Esophagus squamous epithelium (tissue), 5 donors: ENCODE measurements at regions not wholly inside any gene's neighbourhood (a gene's known extent, or its start where the extent isn't known, plus 50 kb on each side); places are given as distances from the start of the nearest gene placed in this dataset.

Experiments used
- DNase-seq: peaks from one replicate; lab custom pipeline; 2025; lab: John Stamatoyannopoulos, UW
- H3K27ac ChIP-seq, 4 donors: fragments of 200-600 bp; sonication (generic); one replicate each; pipeline ENCODE4 v1.5.1; 2016 to 2019; ENCODE audit warnings: mild to moderate bottlenecking in 1 of 4
- H3K27me3 ChIP-seq, 4 donors: fragments of 200-600 bp; sonication (generic); 1 replicate in 3 of 4; 2 replicates in 1 of 4; pipeline versions ENCODE4 v1.5.1 to v1.6.0; 2017 to 2021; ENCODE audit warnings: antibody characterized with exemption in 1 of 4
- H3K36me3 ChIP-seq, 3 donors: fragments of 200-600 bp; sonication (generic); one replicate each; pipeline ENCODE4 v1.5.1; 2016 to 2019
- H3K4me1 ChIP-seq, 3 donors: fragments of 200-600 bp; sonication (generic); one replicate each; pipeline ENCODE4 v1.5.1; 2017 to 2019
- H3K4me3 ChIP-seq, 4 donors: fragments of 200-600 bp; sonication (generic); 1 replicate in 3 of 4; 2 replicates in 1 of 4; pipeline ENCODE4 v1.5.1; 2016 to 2019; ENCODE audit warnings: mild to moderate bottlenecking in 2 of 4, moderate library complexity in 1 of 4
- H3K9me3 ChIP-seq, 3 donors: fragments of 200-600 bp; sonication (generic); one replicate each; pipeline ENCODE4 v1.5.1; 2016 to 2019
- CTCF ChIP-seq, 6 experiments: fragments of 450-650 bp in 4 of 6; fragments of 200-600 bp in 2 of 6; sonication (generic) in 2 of 6; IDR thresholded peaks; one replicate each; pipeline ENCODE4 v1.5.1; 2016 to 2019; ENCODE audit warnings: antibody characterized with exemption in 6 of 6, mild to moderate bottlenecking in 4 of 6, moderate library complexity in 4 of 6
- POLR2A ChIP-seq, 4 donors: fragments of 450-650 bp; IDR thresholded peaks; one replicate each; pipeline ENCODE4 v1.6.1; 2017; ENCODE audit warnings: antibody characterized with exemption in 4 of 4, mild to moderate bottlenecking in 4 of 4, moderate library complexity in 3 of 4
- WGBS, 2 donors: methylation state at CpG; one replicate each; pipeline ENCODE4 v1.1.5; 2018; 5-methylcytosine and 5-hydroxymethylcytosine counted together
- intact Hi-C: fragments of 100-400 bp; cut with DNase I; formaldehyde crosslinking; loops from one replicate; pipeline ENCODE4 v1.15.0; 2022
- donor health status: DM: yes; HTN: yes; CAD: no.

- TF ChIP-seq POLR2A (IDR thresholded peaks at IDR 0.05) (no peak), CTCF (IDR thresholded peaks at IDR 0.05) (no peak)
- 53 to 63% methylated on average over 4 to 8 of the region's 9 CpGs for whole genome bisulfite sequencing, 2 donors
- H3K4me1 ChIP-seq, result no peaks in the 10 kb centered on the region
- no peak overlapping the region for H3K4me3 ChIP-seq
- intact Hi-C loops, result no loop called here
- no peak for DNase-seq
- no peaks in the 10 kb centered on the region for H3K9me3 ChIP-seq
- H3K27ac ChIP-seq, result no peak overlapping the region
- H3K27me3 ChIP-seq, result peaks cover 0 to 53% (median 0%) of the 10 kb centered on the region in 4 donors
- H3K36me3 ChIP-seq, result no peaks in the 10 kb centered on the region
Observed at GRCh38 chr3:10625323-10625722, 119.9 kb upstream of the ATP2B2 start.

- Histone ChIP-seq H3K27ac (no peak overlapping the region), H3K36me3 (no peaks in the 10 kb centered on the region), H3K27me3 (peaks cover 0 to 38% (median 0%) of the 10 kb centered on the region in 4 donors), H3K4me3 (no peak overlapping the region), H3K4me1 (no peaks in the 10 kb centered on the region), H3K9me3 (no peaks in the 10 kb centered on the region)
- WGBS, 2 donors, result 55 to 72% methylated on average over 13 of the region's 13 CpGs
- no peak for TF ChIP-seq CTCF (IDR thresholded peaks at IDR 0.05)
- TF ChIP-seq POLR2A (IDR thresholded peaks at IDR 0.05), result no peak
- no peak for DNase-seq
- intact Hi-C loops, result no loop called here
Observed at GRCh38 chr3:10627884-10628572, 122.6 kb upstream of the ATP2B2 start.

- Histone ChIP-seq H3K27ac (no peak overlapping the region), H3K9me3 (no peaks in the 10 kb centered on the region), H3K36me3 (no peaks in the 10 kb centered on the region), H3K4me3 (no peak overlapping the region), H3K4me1 (no peaks in the 10 kb centered on the region), H3K27me3 (peaks cover 0 to 34% (median 0%) of the 10 kb centered on the region in 4 donors)
- 75 to 85% methylated on average over 23 to 24 of the region's 30 CpGs for WGBS, 2 donors
- TF ChIP-seq CTCF (IDR thresholded peaks at IDR 0.05), result no peak
- no peak for TF ChIP-seq POLR2A (IDR thresholded peaks at IDR 0.05)
- intact Hi-C loops, result no loop called here
- no peak for DNase-seq
Observed at GRCh38 chr3:10628891-10629670, 123.7 kb upstream of the ATP2B2 start.

GRCh38 chr3:10629671-10630040 lies 124.3 kb upstream of the ATP2B2 start:
- WGBS, 2 donors, result 65 to 67% methylated on average over 6 to 7 of the region's 7 CpGs
- no peak overlapping the region for H3K27ac ChIP-seq
- H3K36me3 ChIP-seq, result no peaks in the 10 kb centered on the region
- peaks cover 0 to 35% (median 0%) of the 10 kb centered on the region in 4 donors for H3K27me3 ChIP-seq
- DNase-seq, result no peak
- no peak overlapping the region for H3K4me3 ChIP-seq
- no peaks in the 10 kb centered on the region for H3K4me1 ChIP-seq
- no peaks in the 10 kb centered on the region for H3K9me3 ChIP-seq
- no peak for TF ChIP-seq CTCF (IDR thresholded peaks at IDR 0.05)
- TF ChIP-seq POLR2A (IDR thresholded peaks at IDR 0.05), result no peak
- intact Hi-C loops, result no loop called here

GRCh38 chr3:10631224-10631623 lies 125.8 kb upstream of the ATP2B2 start:
- H3K36me3 ChIP-seq, result no peaks in the 10 kb centered on the region
- H3K27me3 ChIP-seq, result peaks cover 0 to 37% (median 0%) of the 10 kb centered on the region in 4 donors
- no peaks in the 10 kb centered on the region for H3K4me1 ChIP-seq
- no peaks in the 10 kb centered on the region for H3K9me3 ChIP-seq
- no peak overlapping the region for H3K4me3 ChIP-seq
- DNase-seq, result no peak
- intact Hi-C loops, result no loop called here
- WGBS, 2 donors, result 82 to 90% methylated on average over 1 of the region's 1 CpG
- H3K27ac ChIP-seq, result no peak overlapping the region
- TF ChIP-seq POLR2A (IDR thresholded peaks at IDR 0.05) (no peak), CTCF (IDR thresholded peaks at IDR 0.05) (no peak)
